DMS153 treated with DMSO at 0.1 percent for 48 hours (cell line): ENCODE measurements at regions not wholly inside any gene's neighbourhood (a gene's known extent, or its start where the extent isn't known, plus 50 kb on each side); places are given as distances from the start of the nearest gene placed in this dataset.
A peak's percentile ranks its signal among the peaks of the same experiment; 100 is the strongest.

ENCODE experiments used
- DNase-seq: peaks from one replicate; lab custom pipeline; 2025; ENCODE audit not compliant: unreplicated experiment; lab: John Stamatoyannopoulos, UW

GRCh38 chr6:144989319-144990107 is 704.4 kb downstream of the UTRN start:
- no peak for DNase-seq

GRCh38 chr6:144990784-144991183 is 705.6 kb downstream of the UTRN start:
- no peak for DNase-seq

DNA sequence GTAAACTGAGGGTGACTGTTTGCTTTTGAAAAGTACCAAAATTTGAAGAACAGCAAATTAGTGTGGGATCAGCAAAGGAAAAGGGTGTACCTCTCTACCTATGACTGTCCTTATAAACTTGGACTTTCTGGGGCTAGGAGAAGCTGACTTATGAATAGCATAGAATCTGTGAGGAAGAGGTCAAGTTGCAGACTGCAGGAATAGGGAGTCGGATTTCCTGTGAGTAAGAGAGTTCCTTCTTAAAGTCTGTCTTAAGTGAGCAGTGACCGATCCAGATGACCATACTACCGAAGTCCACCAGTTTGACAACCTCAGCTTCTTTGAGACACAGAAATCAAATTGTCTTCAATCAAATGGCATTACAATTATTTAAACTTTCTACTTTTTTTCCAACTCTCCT is 708.7 kb downstream of the UTRN start:
- no peak for DNase-seq

DNA sequence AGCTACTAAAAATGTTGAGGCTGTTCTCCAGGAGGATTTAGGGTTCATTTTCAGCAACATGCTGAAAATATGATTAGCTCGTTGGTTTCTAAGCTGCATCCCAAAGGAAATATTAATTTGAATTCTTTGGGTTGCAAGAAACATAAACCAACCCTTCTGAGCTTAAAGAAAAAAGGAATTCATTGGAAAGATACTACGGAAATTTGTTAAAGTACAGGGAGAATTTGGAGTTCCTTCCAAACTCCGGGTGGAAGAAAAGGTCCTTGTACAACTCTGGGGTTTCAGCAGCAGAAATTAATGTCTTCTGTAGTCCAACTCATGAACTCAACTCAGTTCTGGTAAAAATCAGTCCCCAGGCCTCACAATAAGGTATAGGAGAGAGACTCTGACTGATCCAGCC is 712.9 kb downstream of the UTRN start:
- no peak for DNase-seq

DNA sequence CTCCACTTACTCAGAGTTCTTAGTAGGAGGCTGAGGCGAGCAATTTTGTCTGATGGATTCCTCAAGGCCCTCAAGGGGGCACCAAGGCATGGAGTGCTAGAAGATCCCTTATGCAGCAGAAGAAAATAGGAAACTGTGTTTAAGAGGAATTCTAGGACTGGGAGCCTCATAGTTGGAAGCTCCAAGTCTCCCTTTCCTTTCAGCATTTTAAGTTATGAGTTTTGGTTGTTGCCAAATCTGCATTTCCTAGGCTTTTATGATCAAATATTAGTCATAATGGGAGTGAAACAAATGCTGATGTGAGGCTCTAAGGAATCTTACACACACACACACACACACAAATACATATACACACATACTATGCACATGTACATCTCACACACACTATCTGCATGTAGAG is 714.0 kb downstream of the UTRN start:
- DNase-seq, result no peak

- DNase-seq, result no peak
Observed at GRCh38 chr6:145003145-145003544, 718.0 kb downstream of the UTRN start.

GRCh38 chr6:145006914-145007313 is 721.8 kb downstream of the UTRN start:
- no peak for DNase-seq

- no peak for DNase-seq
Observed at GRCh38 chr6:145008715-145009114, 723.6 kb downstream of the UTRN start.

DNA sequence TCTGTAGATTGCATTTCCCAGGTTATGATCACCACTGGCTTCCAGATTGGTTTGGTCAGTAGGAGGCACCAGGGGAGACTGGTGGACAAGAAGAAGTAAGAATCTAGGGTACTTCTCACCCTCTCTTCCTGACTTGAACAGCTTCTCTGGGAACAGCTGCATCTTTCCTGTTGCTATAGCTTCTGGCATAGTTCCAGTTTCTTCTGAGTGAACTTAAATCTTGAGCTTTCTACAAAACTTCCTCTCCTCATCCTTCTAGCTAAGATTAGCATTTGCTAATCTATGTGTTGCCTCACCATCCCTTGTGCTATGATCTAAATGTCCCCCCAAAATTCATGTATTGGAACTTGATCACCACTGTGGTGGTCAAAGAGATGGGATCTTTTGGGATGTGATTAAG is 724.6 kb downstream of the UTRN start:
- no peak for DNase-seq

- DNase-seq, result no peak
Observed at GRCh38 chr6:145012039-145012662, 723.2 kb downstream of the EPM2A start.

GRCh38 chr6:145015739-145016558 is 719.4 kb downstream of the EPM2A start:
- no peak for DNase-seq

- no peak for DNase-seq
Observed at GRCh38 chr6:145017051-145017450, 718.3 kb downstream of the EPM2A start.

GRCh38 chr6:145017516-145017915 is 717.8 kb downstream of the EPM2A start:
- no peak for DNase-seq

- DNase-seq, result no peak
Observed at GRCh38 chr6:145018027-145018426, 717.3 kb downstream of the EPM2A start.

DNA sequence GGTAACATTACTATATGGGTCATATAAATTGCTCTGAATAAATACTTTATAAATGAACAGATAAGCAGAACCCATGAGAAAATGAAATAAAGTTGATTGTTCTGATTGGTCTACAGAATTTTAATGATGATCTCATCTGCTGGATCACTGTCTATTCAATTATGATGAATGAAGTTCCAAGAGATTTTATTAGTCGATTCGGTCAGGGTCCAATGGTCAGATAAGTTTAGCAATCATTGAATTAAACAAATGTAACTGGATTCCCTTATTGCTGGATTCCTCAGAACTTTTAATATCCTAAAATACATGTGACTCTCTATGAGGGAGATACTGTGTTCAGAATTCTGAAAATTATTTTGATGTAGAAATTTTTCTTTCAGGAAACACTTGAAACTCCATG is 715.2 kb downstream of the EPM2A start:
- no peak for DNase-seq

DNA sequence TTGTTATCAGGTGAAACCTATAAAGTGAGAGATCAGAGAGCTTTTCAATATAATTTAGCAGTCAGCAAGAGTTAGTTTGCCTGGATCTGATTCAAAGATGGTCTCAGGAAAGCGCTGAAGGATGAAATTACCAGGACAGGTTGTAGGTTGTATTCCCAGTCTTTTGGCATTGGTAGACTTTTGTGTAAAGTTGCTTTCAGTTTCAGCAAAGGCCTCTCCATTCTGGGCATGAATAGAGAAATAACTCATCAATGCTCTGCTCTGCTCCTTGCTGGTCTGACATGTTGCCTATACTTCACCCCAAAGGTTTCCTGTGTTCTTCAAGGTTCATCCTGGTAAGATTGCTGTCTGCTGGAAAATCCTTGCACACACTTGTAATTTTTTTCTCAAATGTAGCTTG is 714.8 kb downstream of the EPM2A start:
- DNase-seq, result no peak

DNA sequence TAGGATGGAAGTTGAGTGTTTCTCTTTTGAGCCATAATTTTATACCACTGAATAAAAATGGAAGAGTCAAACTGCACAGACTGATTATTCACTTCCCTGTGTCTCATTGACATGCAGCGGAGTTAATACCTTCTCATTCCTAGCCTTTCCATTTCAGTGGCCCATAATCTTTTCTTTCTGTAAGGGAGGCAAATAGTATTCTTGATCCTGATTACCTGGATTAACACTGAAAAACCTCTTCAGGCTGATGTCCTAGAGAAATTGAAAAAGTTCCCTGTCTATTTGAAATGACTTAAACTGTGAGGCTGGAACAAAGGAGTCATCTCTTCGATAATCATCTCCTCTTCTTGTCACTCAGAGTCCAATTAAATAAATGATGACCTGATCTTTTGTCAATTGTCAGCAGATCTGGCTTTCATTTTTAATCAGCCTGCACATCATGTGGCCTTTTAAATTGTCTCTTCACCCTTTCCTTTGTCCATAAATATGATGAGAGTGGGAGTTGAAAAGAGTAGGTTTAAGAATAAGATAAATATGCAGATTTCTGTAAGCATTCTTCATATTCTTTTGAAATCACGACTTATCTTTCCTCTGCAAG is 713.0 kb downstream of the EPM2A start:
- no peak for DNase-seq

DNA sequence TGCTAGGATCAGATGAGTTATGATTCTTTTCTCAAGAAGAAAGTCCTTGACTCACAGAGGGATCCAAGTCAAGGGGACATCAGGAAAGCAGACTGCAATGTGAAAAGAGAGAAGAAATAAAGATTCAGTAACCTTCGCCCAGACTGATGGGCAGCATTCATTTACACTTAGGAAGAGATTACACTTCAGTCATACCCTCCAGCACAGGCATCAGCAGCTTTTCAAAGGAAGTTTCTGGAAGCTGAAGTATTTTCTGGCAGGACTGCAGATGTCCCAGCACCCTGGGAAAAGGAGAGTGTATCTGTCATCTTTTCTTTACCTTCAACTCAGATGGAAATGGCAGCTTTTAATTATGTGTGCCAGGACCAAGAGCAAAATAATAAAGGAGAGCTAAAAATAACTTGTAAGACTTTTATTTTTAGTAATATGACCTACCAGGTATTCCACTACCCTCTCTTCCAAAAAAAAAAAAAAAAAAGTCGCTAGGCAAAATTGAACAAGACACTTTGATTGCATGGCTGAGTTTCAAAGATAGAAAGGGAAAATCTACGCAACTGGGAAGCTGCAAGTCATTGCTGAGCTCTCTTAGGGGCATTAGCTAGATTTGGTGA is 712.1 kb downstream of the EPM2A start:
- DNase-seq, result no peak

DNA sequence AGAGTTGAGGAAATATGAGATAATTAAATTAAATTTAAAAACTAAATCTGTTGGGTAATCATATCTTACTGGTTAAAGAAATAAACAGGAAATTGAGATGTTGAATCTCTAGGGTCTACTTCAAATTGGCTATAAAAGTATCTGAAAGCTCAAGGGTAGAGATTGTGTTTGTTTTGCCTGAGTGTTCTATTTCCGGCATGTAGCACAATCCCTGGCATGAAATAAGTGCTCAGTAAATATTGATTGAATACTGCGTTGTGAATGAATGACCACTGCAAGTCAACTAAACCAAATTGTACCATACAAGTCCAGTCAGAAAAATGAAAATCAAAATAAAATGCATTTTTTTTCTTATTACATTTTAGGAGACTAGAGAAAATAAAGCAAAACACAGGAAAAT is 709.8 kb downstream of the EPM2A start:
- peak; percentile 60 for DNase-seq

DNA sequence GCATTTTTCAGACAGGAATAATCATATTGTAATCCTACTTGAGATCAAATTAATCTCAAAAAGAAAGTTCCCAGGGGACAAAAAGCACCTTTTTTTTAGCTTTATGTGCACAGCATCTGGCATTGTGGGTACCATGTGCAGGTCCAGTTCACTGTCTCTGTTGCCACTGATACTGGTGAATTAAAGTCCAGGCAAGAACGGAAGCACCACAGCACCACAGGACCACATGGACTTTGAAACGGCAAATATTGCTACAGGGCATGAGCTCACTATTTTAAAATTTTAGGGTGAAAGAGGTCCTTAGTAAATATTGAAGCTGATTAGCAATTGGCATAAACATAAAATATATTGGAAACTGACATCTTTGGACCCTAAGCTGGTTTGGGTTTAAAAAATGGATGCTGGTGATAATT is 709.0 kb downstream of the EPM2A start:
- no peak for DNase-seq

DNA sequence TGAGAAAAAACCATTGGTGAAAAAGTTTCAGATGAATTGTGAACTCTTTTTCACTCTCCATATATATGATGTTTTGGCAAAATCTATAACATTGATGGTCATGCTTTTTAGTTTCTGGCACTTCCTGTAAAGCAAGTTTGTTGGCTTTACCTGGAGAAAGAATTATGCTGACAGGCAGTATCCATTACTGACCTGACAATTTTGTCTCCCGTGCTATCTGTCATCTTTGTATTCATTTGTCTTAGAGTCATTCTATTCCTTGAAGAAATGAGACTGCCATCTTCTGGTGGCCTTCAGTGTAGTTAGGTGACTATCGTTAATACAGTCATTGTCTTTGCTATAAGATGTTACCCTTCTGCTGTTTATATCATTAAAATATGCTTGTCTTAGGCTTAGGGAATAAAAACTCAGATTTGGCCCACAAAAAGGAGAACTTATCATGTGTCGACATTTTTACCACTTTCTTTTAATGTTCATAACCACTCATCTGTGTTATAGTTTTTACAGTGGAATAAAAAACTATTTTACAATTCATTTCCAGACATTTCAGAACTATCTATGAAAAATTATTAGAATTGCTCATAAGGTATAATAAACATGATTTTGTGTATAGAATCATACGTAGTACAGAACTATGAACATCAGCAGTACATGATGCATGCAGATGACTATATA is 707.0 kb downstream of the EPM2A start:
- DNase-seq, result no peak
